GM21529 (cell line): ENCODE measurements at regions not wholly inside any gene's neighbourhood (a gene's known extent, or its start where the extent isn't known, plus 50 kb on each side); places are given as distances from the start of the nearest gene placed in this dataset.

Source experiments
- ATAC-seq: cut with Tn5 transposase; IDR thresholded peaks from one replicate; pipeline ENCODE4 v1.9.1; 2021; ENCODE audit not compliant: unreplicated experiment

DNA sequence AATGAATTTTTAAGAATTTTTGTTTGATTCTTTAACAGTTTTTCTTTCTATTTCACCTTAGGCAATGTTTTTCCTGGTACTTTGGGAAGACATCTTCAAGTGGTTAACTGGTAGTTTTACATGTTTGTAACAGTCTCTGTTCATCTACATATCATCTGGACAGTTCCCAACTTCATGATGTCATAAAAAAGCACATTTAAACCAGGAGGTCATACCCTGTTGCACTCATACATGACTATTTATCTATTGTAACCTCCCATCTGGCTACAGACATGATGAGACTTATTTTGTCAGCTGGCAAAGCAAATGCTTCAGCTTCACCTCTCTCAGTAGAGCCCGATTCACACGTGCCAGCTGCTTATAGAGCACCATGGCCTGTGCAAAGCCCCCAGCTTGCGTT is 99.8 kb upstream of the YPEL5 start:
- no peak for ATAC-seq

DNA sequence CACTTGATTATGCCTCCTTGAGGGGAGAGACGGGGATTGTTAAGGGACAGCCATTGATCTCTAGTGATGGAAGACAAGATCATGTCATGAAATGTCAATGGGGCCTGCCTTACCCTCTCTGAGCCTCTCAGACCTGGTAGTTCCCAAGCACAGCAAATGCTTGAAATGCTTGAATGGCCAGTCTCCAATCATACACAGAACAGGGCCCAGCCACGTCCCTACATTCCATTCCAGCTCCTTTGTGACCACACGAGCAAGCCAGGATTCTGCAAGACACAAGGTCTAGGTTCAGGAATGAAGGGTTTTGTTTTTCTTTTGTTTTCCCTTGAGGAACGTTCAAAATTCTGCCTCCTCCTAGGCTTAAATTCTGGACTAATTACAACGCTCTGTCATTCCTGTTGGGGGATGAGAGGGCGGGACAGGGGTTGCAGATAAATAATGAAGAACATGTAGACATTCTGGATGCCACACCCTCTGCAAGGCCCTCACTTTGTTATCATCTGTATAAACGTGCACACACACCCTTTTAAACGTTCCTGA is 98.1 kb upstream of the YPEL5 start:
- ATAC-seq: no peak

DNA sequence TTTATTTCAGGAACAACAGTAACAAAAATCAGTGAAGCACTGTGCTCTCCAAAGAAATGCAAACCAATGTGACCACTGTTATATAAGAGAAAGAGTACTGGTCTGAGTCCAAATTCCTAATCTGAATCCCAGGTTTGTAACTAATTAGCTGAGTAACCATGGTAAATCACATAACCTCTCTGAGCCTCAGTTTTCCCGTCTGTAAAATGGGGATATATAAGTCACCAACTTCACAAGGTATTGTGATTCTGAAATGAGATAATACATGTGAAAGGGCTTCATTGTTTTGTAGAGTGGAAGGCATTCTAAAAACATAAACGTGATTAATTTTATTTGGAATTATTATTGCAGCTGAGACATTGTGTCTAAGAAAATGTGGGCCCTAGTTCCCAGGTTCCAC is 91.3 kb upstream of the YPEL5 start:
- no peak for ATAC-seq

DNA sequence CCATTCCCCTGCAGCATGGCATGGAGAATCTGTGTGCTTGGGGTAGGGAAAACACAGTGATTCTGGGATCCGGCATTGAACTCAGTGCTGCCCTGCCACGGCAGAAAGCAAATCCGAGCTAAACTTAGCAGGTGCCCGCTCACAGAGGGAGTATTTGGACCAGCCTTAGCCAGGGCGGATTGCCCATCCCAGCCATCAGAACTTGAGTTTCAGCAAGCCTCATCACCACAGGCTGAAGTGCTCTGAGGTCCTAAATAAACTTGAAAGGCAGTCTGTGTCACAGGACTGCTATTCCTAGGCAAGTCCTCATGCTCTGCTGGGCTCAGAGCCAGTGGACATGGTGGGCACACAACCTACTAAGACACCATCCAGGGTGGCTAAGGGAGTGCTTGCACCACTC is 86.2 kb upstream of the YPEL5 start:
- ATAC-seq: no peak

DNA sequence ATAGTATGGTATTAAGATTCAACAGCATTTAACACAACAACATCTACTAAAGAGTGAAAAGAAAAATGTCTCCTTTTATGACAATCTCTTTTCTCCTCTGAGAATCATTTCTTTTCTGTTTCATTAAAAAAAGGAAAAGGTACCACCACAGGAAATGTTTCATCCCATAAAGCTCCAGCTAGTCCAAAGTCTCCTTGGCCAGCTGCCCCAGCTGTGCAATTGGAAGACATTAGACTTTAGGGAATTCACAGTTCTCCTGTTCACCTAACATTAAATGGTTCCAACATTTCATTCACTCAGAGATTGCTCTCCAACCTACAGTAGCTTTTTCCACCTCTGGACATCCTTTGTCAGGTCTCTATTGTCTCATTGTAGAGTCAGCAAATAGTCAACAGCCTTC is 78.7 kb upstream of the YPEL5 start:
- ATAC-seq: no peak

DNA sequence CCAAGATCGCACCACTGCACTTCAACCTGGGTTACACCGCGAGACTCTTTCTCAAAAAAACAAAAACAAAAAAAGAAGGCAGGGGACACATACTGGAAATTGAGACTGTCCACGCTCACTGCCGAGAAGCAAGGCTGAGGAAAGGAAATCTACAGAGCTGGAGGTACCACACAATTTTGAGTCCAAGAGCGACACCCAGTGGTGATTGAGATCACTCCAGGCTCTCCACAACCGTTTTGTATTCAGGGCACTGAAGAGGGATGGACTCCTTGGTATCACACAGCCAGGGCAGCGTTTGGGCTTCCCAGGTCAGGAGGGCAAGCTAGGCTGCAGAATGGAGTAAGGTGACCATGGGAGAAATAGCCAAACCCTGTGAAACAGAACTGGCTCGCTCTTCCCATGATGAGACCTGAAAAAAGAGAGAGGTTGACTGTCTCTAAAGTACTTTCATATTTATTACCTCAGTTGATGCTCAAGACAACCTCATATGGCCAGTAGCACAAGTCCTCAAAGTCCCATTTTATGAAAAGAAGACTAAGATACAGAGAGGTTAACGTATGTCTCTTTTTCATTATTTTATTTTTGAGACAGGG is 74.5 kb upstream of the YPEL5 start:
- ATAC-seq: peak; percentile 68

DNA sequence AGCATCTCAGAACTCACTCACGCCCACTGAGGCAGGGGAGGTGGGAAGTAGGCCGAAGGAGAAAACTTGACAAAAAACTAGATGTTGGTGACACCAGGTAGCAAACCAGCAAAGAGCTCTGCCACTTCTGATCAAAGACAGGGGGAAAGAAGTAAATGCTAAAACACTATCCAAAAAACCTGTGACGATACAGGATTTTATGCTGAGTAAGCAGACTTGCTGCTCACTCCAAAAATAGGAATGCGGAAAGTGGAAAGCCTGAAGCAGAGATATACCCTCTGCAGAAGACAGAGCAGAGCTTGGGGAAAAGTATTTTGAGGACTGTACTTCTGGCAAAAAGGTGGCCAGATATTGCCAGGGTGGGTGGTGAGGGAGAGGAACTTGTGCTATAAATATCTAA is 73.3 kb upstream of the YPEL5 start:
- ATAC-seq: no peak

DNA sequence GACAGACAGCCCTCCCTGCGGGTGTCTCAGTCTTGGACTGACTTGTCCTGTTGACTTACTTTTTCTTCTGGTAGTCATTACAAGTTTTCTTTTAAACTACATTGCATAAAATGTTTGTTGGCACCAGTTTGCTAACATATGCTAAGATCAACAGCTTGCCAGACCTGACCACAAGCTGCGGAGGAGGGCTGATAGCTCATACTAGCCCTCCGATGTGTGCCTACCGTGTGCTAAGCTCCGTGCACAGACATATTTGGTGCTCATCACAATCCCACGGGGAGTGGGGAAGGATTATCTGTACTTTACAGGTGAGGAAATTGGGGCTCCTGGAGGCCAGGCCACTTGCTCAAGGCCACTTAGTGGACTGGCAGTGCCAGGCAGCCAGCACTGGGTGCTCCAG is 72.8 kb upstream of the YPEL5 start:
- ATAC-seq: no peak

DNA sequence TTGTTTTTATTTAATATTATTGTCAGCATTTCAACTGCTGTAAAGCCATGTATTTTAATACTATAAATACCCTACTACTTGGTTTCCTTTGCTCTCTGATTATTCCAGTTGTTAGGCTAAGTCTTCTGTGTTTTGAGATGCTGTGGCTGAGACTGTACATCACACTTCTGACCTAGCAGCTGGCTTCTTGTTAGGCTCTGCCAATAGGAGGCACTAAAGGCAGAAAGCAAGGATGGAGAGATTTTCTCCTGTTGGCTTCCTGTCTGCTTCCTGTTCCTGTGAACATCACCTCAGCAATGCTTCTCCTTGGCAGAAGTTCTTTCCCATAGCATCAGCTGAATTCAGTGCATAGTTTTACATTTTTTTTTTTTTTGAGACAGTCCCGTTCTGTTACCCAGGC is 68.3 kb upstream of the YPEL5 start:
- no peak for ATAC-seq

DNA sequence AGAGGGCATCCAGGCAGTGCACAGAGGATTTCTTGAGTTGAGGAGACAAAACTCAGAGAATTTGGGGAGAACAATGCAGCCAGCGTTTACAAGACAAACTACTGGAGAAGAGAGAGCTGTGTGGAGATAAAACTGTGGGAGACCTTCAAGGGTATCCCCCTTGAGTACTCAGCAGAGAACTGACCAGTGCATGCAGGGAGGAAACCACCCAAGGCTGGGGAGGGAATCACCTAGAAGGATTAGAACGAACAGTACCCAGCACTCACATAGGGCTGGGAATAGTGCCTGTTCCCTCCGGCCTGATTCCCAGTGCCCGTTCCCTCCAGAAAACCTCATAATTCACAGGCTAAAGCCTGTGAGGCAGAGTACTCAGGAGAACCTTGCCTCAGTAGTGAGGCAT is 61.9 kb upstream of the YPEL5 start:
- ATAC-seq: no peak

DNA sequence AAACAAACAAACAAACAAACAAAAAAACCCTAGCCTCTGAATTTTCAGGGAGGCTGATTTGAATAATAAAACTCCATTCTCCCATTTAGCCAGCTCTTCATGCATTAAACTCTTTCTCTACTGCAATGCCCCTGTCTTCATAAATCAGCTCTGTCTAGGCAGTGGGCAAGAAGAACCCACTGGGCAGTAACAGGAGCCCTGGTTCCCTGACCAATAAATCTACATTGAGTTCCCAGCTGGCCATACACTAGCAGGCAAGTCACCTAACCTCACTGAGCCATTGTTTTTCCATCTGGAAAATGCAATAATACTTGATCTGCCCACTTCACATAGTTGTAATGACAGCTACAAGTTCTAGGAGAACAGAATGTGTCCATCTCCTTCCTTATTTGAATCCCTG is 57.6 kb upstream of the YPEL5 start:
- no peak for ATAC-seq

DNA sequence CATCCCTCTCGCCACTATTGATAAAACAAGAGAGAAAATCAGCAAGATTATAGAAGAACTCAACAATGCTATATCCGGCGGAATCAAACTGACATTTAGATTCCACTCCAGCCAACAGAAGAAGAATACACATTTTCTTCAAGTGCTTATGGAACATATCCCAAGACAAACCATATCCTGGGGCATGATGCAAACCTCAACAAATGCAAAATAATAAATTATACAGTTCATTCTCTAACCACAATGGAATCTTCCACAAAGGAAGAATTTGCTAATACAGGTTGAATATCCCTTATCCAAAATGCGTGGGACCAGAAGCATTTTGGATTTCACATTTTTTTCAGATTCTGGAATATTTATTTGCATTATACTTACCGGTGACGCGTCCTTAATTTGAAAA is 51.4 kb upstream of the YPEL5 start:
- no peak for ATAC-seq

DNA sequence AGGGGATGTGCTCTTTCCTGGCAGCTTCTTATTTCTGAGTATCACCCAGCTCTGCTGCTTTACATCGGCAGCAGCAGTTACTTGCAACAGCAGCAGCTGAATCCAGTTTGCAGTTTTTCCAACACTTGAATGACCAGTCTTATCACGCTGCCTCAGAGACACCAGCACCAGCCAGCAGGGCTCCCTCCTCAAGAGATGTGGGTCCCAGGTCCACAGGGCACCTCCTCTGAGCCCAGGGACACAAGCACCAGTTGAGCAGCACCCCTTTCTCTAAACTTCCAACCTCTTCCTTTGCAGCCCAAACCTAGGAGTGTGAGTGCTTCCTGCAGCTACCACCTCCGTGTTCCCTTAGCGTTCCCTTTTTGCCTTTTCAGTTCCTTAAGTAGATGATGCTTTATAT is 50.4 kb upstream of the YPEL5 start:
- ATAC-seq: no peak
